GM21737 (cell line): ENCODE measurements at regions not wholly inside any gene's neighbourhood (a gene's known extent, or its start where the extent isn't known, plus 50 kb on each side); places are given as distances from the start of the nearest gene placed in this dataset.
"Not testable (repeated sequence)": the region's sequence is repeated elsewhere in the genome, so short reads cannot be mapped to it uniquely, and the experiment has no call there.

Experiments used
- ATAC-seq: cut with Tn5 transposase; IDR thresholded peaks from one replicate; pipeline ENCODE4 v1.9.1; 2021; ENCODE audit warnings: mild to moderate bottlenecking, moderate library complexity; ENCODE audit not compliant: unreplicated experiment

DNA sequence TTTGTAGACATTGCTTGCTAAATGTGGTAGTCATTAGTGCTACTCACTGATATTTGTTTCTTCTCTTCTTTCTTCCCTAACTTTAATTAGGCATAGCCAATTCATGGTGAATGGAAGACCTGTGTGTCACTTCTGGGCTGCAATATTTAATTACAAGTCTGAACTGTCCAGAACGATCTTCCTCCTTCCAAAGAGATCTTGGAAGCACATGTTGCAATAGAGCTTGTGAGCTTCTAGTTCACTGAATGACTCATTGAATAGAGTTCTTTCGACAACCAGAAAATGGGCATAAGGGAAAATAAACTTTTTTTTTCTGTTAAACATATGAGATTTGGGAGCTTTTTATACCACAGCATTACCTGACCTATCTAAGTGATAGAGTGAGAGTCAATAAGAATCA, 1264.6 kb downstream of the PCDH9 start:
- no peak for ATAC-seq

DNA sequence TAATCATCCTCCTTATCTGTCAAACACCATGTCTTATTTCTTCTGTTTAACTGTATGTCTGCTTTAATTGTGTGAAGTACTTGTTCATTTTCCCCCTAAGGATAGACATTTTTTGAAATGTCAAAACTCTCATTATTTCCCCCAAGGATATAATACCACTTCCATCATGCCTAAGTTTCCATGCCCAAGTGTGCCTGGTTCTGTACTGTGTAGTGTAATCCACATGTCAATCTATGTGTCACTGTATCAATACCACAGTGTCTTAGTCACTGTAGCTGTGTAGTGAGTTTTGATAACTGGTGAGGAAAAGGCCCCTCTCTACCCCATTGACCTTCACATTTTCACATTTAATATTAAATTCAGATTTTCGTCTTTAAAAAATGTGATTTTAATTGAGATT, 1265.5 kb downstream of the PCDH9 start:
- ATAC-seq, result no peak

DNA sequence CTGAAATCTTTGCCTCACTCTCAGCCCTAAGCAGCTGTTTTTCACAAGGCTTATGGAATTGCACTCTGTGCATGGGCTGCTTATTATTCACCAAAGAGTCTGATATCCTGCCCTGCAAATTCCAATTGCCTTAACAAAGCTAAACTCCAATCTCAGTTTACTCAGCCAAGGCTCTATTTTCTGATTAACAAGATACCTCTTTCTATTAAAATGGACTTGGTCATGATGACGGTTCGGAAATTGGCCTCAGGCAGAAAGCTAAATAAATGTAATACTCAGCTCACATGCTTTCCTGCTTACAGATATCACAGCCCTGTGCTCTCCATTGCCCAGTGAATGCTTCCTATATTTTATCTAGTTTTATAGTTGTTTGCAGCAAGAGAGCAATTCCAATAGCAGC, 1270.8 kb downstream of the PCDH9 start:
- no peak for ATAC-seq

DNA sequence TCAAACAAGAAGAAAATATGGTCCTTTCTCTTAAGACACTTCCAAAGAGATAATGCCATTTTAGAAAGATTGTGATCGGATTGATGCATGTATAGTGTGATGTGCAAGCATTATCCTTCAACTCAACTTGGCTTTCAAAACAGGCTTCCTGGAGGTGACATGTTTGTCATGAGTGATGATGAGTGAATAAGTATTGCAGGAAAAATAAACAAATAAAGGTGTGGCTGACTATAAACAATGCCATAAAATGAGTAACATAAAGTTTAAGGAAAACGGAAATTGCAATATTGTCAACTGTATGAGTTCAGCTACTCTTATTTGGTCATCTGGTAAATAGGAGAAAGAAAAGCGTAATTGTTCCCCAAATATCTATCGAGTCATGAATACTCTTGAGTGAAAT, 1283.7 kb downstream of the PCDH9 start:
- ATAC-seq, result no peak

DNA sequence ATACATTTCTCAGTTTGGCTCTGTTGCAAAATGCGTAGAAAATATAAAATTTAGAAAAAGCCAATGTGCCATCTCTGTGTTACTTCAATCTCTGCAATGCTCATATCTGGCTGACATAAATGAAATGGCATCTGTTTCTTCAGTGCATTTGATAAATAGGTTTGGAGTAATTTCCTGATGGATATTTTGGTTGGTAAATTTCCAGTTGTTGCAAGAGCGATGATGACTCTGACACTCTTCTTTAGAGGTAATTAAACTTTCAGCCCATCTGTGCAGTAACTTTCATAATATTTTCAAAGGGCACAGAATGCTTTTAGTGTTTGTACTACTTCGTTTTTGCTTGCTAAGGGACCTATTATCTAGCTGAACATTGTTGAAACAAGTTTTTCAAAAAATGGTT, 1286.4 kb downstream of the PCDH9 start:
- ATAC-seq, result no peak

DNA sequence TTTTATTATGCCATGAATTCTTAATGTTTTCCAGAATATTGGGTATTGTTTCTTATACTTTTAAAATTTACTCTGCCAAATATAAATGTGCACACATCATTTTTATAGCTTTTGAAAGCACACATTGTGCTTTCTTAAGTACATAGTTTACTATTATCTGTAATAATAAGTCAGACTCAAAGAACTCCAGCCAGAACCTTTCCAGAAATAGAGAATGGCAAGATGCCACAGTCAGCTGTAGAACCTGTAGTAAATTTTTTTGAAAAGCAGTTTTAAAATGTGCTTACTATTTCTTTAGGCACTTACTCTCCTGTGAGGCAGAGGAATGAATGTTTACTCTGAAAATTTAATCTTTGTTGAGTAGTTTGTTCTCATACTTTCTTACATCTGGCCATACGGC, 1287.1 kb downstream of the PCDH9 start:
- ATAC-seq, result no peak

DNA sequence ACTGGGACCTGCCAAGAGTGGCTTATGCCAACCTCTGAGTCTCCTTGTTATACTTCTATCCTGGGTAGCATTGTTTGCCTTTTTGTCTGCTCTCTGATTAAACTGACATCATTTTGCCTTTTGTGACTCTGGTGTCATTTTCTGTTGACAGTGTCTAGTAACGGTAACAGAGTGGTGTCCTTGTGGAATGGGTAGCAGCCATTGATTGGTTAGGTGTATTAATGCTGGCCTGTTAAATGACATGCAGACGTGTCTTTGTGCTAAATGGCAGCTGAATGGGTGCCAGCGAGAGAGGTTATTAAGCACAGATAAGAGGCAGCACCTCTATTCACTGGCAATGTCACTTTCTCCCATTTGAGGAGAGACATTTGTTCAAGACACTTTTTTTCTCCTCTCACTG, 1289.4 kb downstream of the PCDH9 start:
- no peak for ATAC-seq

DNA sequence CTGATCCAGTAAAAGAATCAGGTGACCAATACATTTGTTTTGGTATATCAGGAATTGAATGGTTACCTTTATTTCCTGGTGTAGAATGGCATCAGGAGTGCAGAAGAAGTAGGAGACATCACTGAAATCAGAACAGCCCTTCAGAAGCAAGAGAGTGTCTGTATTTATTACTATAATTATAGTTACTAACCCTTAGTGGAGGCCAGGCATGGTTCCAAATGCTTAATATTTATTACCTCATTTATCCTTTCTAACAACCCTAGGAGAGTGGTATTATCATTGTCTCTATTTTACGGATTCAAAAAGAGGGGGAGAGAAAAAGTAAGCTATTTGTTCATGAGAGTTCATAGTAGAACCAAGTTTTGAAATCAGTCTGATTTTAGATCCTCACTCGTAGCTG, 1292.9 kb downstream of the PCDH9 start:
- ATAC-seq, result no peak

DNA sequence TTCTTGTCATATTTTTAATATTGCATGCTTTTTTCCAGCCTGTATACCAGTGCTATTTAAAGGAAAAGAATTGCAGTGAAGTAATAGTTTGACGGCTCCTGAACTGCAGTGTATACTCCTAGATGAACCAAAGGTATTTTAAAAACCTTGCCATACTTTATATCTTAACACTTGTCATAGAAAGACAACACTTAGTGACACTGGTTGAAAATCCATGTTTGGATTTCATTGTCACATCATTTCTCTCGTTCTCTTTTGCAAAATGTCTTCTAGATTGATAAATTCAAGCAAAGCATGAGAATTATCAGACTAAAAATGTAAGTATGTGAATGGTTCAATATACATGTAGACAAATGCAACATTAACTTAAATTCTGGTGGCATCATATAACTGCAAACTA, 1293.9 kb downstream of the PCDH9 start:
- no peak for ATAC-seq

DNA sequence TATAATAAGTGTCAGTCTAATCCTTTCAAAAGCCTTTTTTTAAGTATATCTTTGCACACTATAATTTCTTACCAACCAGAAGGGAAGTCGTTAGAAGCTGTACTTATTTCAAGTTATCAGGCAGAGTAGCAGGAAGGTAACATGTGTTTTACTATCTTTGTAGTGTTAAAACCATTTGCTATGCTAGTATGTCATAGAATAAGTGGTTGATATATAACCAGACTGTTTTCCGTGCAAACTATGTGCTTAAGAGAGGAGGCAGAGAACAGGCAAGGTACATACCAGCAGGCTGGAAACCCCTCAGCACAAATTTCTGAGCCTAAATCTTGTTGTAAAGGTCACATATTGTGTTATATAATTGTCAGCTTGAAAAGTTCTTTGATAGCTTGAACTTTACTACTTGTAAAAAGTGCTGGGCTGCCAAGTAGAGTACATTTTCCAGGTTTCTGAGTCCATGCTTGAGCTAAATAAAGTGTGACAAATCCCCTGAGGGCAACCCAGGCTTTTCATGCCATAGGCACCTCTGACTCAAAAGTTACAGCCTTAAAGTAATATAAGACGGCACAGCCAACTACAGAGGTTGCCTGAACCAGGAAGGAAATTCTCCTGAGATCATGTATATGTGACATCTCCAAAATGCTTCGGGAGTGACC, 1297.4 kb downstream of the PCDH9 start:
- ATAC-seq, result no peak

DNA sequence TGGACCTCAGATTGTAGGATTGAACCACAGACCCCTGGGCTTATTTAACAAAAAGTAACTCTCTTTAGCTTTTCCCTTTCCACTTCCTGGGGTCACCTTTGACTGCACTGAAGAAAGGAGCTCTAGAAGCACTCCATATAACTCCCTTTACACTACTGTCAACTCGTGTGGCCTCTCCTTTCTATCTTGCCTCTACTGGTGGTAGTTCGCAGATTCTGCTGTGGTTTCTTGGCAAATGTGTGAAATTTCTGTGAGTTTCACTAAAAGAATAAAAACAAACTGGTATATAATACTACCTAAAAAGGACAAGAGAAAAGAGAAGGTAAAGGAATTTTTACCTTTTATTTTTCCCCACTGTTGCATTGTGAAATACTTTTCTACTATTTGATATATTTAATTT, 1298.1 kb downstream of the PCDH9 start:
- ATAC-seq, result no peak

DNA sequence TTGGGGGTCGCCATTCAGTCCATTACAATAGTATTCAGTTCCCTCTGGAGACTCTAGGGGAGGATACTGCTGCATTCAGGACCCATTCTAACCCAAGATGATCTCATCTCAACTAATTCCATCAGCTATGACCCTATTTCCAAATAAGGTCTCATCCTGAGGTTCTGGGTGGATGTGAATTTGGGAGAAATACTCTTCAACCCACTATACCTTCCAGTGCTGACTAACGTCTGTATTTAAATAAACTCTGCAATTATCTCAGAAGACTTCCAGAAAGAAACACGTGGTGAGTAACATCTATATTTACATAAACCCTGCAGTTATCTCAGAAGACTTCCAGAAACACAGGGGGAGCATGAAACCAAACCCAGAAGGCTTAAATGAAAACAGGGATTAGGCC, 1300.7 kb downstream of the PCDH9 start:
- no peak for ATAC-seq

DNA sequence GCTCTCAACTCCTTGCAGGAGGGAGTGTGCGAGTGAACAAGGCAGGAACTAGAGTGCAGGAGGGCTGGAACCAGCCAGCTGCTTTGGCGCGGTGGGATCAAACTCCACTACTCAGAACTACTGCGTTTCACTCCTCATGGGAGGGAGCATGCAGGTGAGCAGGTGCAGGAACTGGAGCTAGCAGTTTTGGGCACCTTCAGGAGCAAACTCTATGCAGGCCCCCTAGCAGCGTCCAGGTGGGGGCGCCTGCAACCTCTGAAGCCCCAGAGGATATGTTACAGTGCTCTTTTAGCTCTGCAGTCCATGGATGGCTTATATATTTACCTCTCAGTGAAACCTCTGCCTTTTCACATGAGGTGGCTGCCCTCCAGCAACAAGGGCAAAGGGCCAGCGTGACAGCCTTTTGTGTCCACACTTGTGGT, 1303.4 kb downstream of the PCDH9 start:
- no peak for ATAC-seq

DNA sequence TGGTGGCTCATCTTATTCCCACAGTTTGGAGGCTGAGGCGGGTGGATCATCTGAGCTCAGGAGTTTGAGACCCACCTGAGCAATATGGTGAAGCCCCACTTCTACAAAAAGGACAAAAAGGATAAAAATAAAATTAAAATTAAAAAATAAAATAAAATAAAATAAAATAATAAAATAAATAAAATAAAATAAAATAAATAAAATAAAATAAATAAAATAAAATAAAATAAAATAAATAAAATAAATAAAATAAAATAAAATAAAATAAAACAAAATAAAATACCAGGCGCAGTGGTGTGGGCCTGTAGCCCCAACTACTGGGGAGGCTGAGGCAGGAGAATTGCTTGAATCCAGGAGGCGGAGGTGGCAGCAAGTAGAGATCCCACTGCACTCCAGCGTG, 1307.3 kb downstream of the PCDH9 start:
- ATAC-seq, result not testable (repeated sequence)

DNA sequence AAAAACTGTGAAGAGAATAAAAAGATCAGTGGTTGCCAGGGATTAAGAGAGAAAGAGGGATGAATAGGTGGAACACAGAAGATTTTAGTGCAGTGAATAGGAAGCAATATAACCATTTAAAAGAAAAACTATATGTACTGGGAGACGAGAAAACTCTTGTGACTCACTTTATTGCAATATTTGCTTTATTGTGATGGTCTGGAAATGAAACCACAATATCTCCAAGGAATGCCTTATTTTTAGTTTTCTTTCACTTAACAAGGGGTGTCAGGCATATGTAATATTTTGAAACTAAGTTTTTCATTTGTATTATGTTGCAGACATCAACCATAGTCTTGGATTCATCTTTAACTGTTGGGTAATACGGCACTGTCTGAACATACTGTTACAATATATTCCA, 1308.2 kb downstream of the PCDH9 start:
- no peak for ATAC-seq

DNA sequence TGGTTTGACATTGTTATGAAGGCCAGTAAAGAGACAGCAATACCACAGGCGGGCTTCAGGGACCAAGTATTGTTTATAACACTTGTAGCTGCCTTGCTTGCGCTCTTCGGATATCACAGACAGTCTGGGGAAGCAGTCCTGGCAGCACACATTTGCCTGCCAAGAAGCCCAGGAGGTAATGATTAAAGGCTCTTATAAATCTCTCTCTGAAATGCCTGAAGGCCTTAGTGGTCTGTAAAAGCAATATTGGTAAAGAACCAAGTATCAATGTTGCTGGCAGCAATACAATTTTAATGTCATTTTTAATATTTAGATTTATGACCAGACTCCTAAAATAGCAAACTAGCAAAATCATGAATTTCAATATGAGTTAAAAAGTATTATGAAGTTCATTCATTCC, 1312.4 kb downstream of the PCDH9 start:
- no peak for ATAC-seq

DNA sequence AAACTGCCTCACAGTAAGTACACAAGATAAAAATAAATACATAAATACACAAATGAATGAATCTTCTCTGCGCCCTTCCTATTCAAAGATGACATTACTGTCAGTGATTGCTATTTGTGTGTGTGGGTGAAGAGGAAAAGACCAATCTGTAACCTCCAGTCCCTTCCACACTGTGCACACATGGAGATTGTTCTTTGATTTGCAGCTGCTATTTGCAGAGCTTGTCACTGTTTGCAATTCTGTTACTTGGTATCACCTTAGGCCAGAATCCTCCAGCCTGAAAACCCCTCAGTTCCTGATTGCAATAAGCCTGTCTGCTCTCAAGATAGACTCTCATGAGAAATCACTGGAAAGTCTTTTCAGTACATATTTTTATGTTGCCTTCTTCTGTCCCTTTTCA, 1314.9 kb downstream of the PCDH9 start:
- ATAC-seq, result no peak

DNA sequence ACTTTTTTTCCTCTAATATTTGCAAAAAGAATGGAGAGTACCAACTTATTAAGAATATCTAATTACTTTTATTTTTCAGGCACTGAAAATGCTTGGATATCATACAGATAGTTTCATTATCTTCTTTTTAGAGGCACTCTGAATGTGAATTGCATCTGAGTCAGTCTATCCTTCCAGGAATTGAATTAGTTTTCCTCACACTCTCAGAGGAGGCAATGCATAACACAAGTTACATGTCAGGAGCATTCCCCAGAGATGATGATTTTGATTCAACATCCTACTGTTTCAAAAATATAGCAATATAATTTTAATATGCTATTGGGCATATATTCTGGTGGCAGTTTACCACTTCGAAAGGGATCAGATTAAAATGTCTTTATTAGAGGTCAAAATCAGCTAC, 1315.4 kb downstream of the PCDH9 start:
- ATAC-seq, result no peak

DNA sequence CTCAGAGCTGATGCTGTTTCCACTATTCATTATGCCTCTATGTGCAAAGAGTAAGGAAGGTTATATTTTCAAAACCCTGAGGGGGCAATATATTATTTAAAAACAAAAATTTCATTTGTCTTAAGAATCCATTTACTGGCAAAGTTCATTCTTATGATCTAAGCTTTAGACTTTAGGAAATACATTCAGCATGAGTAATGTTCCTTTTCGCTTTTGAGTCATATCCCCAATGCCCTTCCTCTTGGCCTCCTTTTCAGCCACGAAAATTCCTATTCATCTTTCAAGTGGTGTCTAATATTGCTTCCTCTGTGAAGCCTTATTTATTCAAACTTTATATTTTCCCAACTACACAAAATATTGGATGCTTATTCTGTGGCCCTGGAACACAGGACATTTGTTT, 1317.0 kb downstream of the PCDH9 start:
- ATAC-seq, result no peak

DNA sequence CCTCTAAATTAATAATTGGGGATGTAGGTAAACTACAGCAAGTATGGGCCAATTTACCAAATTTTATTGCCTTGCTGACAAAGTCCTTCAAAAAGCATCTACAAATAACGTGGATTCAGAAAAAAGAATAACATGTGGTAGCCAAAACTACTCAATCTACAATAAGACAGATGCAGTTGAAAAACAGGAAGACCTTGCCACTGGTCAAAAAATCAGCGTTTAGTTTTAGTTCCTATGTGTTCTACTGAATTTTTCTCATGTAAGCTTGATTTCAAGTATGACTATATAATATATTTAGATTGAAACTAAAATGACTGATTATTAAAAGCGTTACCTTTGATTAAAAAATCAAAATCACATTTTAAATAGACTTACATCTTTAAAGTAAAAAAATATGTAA, 1317.6 kb downstream of the PCDH9 start:
- ATAC-seq, result no peak

DNA sequence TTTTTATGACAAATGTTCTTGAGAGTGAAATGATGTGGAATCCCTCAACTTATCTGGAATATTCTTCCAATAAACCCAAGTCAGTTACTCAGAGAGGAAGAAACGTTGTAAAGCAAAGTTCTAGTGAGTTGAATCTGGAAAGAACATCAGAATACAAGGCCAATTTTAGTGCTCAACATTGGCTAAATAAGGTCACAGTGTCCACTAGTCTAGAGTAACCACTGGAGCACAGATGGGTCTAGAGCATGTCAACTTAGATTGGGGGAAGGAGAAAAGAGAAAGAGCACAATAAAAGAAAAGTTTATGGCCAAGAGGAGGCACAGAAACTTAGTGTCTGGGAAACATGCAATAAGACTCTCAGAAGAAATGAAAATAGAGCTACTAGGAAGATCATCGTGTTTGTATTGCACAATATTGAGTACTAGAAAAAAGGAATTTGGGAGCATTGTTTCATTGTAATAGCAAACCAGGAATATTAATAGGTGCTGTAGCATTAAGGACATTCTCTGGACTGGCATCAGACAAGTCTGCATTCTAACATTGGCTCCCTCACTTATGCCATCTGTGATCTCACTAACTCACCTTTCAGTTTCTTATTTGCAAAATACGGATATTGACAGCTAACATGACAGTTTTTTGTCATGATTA, 1318.5 kb downstream of the PCDH9 start:
- ATAC-seq, result no peak

DNA sequence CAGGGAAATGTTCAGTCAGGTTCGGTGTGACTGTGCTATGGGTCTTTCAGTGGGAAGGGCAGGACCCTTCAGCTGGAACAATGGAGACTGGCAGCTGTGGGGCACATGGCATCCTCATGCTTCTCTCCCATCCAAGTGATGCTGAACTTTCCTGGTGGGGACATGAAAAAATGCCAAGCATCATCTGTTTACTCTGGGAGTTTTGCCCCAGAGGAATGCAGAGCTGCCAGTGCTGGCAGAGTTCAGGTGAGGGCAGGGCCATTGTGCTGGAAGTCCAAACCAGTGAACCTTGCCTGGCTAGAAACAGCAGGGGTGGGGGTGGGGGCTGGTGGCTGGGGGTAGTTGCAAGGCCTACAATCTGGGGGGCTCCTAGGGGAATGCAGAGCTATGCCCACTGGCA, 1320.6 kb downstream of the PCDH9 start:
- ATAC-seq, result no peak
